ENCODE measurements at regions not wholly inside any gene's neighbourhood (a gene's known extent, or its start where the extent isn't known, plus 50 kb on each side); places are given as distances from the start of the nearest gene placed in this dataset.

- TF ChIP-seq POLR2A (IDR thresholded peaks at IDR 0.05): no peak
- TF ChIP-seq CTCF (IDR thresholded peaks at IDR 0.05): no peak
Measured at GRCh38 chr1:5501206-5501930, 490.9 kb downstream of the NPHP4 start.

Measured in lower leg skin (tissue), 3 donors.